Fibroblast of lung (primary cell): ENCODE measurements at regions not wholly inside any gene's neighbourhood (a gene's known extent, or its start where the extent isn't known, plus 50 kb on each side); places are given as distances from the start of the nearest gene placed in this dataset.

Source experiments
- CTCF ChIP-seq, 2 donors: IDR thresholded peaks in 1 of 2; conservative IDR thresholded peaks in 1 of 2; 1 replicate in 1 of 2; 2 replicates in 1 of 2; pipeline ENCODE4 v1.5.1; 2011 to 2012; ENCODE audit warnings: low read length in 2 of 2, control low read depth in 1 of 2, inconsistent platforms in 1 of 2, low read depth in 1 of 2, mild to moderate bottlenecking in 1 of 2
- EZH2 ChIP-seq: IDR thresholded peaks from 2 replicates; pipeline ENCODE4 v1.5.1; 2012; ENCODE audit warnings: low read length, control low read depth, mild to moderate bottlenecking; ENCODE audit errors: missing control alignments

GRCh38 chr2:60159519-60159918 is 393.9 kb downstream of the BCL11A start:
- TF ChIP-seq CTCF (conservative IDR thresholded peaks at IDR 0.05 in 1 of 2, IDR thresholded peaks at IDR 0.05 in 1 of 2; ENCODE audit: low read depth in 1 of 2, low read length in 2 of 2) (no peak), EZH2 (no peak)
